ENCODE measurements at regions not wholly inside any gene's neighbourhood (a gene's known extent, or its start where the extent isn't known, plus 50 kb on each side); places are given as distances from the start of the nearest gene placed in this dataset.

GRCh38 chr21:35819134-35819533 lies 241.2 kb downstream of the SETD4 start:
- no peak overlapping the region for H3K27ac ChIP-seq
- WGBS, 2 donors = 91 to 94% methylated on average over 12 of the region's 12 CpGs
- H3K36me3 ChIP-seq = no peaks in the 10 kb centered on the region
- TF ChIP-seq EP300 (IDR thresholded peaks at IDR 0.05) = no peak
- no peak for TF ChIP-seq POLR2A (IDR thresholded peaks at IDR 0.05)
- H3K4me1 ChIP-seq = peaks cover 0 to 7% (median 0%) of the 10 kb centered on the region in 4 donors
- H3K4me3 ChIP-seq = no peak overlapping the region
- DNase-seq (ENCODE audit: low spot score in 2 of 2) = no peak
- peaks cover 0 to 6% (median 0%) of the 10 kb centered on the region in 4 donors for H3K9me3 ChIP-seq
- H3K27me3 ChIP-seq = no peaks in the 10 kb centered on the region

GRCh38 chr21:35818597-35818996 lies 241.7 kb downstream of the SETD4 start:
- no peak for DNase-seq (ENCODE audit: low spot score in 2 of 2)
- peaks cover 0 to 7% (median 0%) of the 10 kb centered on the region in 4 donors for H3K4me1 ChIP-seq
- H3K9me3 ChIP-seq = peaks cover 0 to 6% (median 0%) of the 10 kb centered on the region in 4 donors
- H3K27me3 ChIP-seq = no peaks in the 10 kb centered on the region
- no peak overlapping the region for H3K27ac ChIP-seq
- TF ChIP-seq CTCF (IDR thresholded peaks at IDR 0.05) = no peak
- no peak for TF ChIP-seq POLR2A (IDR thresholded peaks at IDR 0.05)
- TF ChIP-seq EP300 (IDR thresholded peaks at IDR 0.05) = no peak
- H3K4me3 ChIP-seq = no peak overlapping the region
- H3K36me3 ChIP-seq = no peaks in the 10 kb centered on the region
- 83 to 91% methylated on average over 8 of the region's 8 CpGs for WGBS, 2 donors

- H3K27me3 ChIP-seq = no peaks in the 10 kb centered on the region
Observed at GRCh38 chr21:35814858-35815619, 245.3 kb downstream of the SETD4 start.

GRCh38 chr21:35812679-35813078 lies 247.6 kb downstream of the SETD4 start:
- DNase-seq (ENCODE audit: low spot score in 2 of 2) = no peak
- Histone ChIP-seq H3K4me1 (peaks cover 0 to 7% (median 0%) of the 10 kb centered on the region in 4 donors), H3K27me3 (no peaks in the 10 kb centered on the region), H3K36me3 (no peaks in the 10 kb centered on the region), H3K4me3 (no peak overlapping the region), H3K27ac (no peak overlapping the region), H3K9me3 (no peaks in the 10 kb centered on the region)
- WGBS, 2 donors = 95 to 96% methylated on average over 9 of the region's 9 CpGs
- no peak for TF ChIP-seq CTCF (IDR thresholded peaks at IDR 0.05)
- no peak for TF ChIP-seq POLR2A (IDR thresholded peaks at IDR 0.05)
- no peak for TF ChIP-seq EP300 (IDR thresholded peaks at IDR 0.05)

More at GRCh38 chr21:35814858-35815619, 245.3 kb downstream of the SETD4 start:
- no peak for DNase-seq (ENCODE audit: low spot score in 2 of 2)
- WGBS, 2 donors = 83% methylated on average over 5 of the region's 5 CpGs
- no peak overlapping the region for H3K27ac ChIP-seq
- peaks cover 0 to 7% (median 0%) of the 10 kb centered on the region in 4 donors for H3K4me1 ChIP-seq
- H3K36me3 ChIP-seq = no peaks in the 10 kb centered on the region
- no peak overlapping the region for H3K4me3 ChIP-seq
- H3K9me3 ChIP-seq = no peaks in the 10 kb centered on the region
- no peak for TF ChIP-seq EP300 (IDR thresholded peaks at IDR 0.05)
- TF ChIP-seq POLR2A (IDR thresholded peaks at IDR 0.05) = no peak
- TF ChIP-seq CTCF (IDR thresholded peaks at IDR 0.05) = no peak

GRCh38 chr21:35811191-35811806 lies 249.0 kb downstream of the SETD4 start:
- WGBS, 2 donors = 84 to 91% methylated on average over 10 of the region's 10 CpGs

More at GRCh38 chr21:35811191-35811806, 249.0 kb downstream of the SETD4 start:
- Histone ChIP-seq H3K27ac (no peak overlapping the region), H3K4me3 (no peak overlapping the region), H3K36me3 (no peaks in the 10 kb centered on the region), H3K4me1 (peaks cover 0 to 7% (median 0%) of the 10 kb centered on the region in 4 donors), H3K9me3 (no peaks in the 10 kb centered on the region), H3K27me3 (no peaks in the 10 kb centered on the region)
- TF ChIP-seq POLR2A (IDR thresholded peaks at IDR 0.05) (no peak), EP300 (IDR thresholded peaks at IDR 0.05) (no peak), CTCF (IDR thresholded peaks at IDR 0.05) (no peak)
- DNase-seq (ENCODE audit: low spot score in 2 of 2) = no peak

Data from tibial nerve (tissue), 4 donors.